Neuronal stem cell (in vitro differentiated cells): ENCODE measurements at regions not wholly inside any gene's neighbourhood (a gene's known extent, or its start where the extent isn't known, plus 50 kb on each side); places are given as distances from the start of the nearest gene placed in this dataset.
"Not testable (repeated sequence)": the region's sequence is repeated elsewhere in the genome, so short reads cannot be mapped to it uniquely, and the experiment has no call there.

Experiments
- DNase-seq: peaks from one replicate; pipeline ENCODE4 v3.0.0-alpha.2; 2013; ENCODE audit warnings: low spot score
- H2AFZ ChIP-seq: one replicate; pipeline ENCODE4 v1.6.1; 2013; ENCODE audit warnings: mild to moderate bottlenecking, low read length, inconsistent platforms
- H2AK5ac ChIP-seq: 2 replicates; pipeline ENCODE4 v1.6.1; 2013; ENCODE audit warnings: low read depth, mild to moderate bottlenecking, inconsistent platforms, low read length, moderate library complexity, mixed read lengths
- H2BK120ac ChIP-seq: 2 replicates; pipeline ENCODE4 v1.6.1; 2013; ENCODE audit warnings: low read depth, mild to moderate bottlenecking, inconsistent platforms, low read length, moderate library complexity, mixed read lengths
- H2BK12ac ChIP-seq: one replicate; pipeline ENCODE4 v1.6.1; 2013; ENCODE audit warnings: low read length, inconsistent platforms
- H2BK15ac ChIP-seq: 2 replicates; pipeline ENCODE4 v1.6.1; 2013; ENCODE audit warnings: mild to moderate bottlenecking, low read length, inconsistent platforms, mixed read lengths
- H2BK5ac ChIP-seq: one replicate; pipeline ENCODE4 v1.6.1; 2013; ENCODE audit warnings: inconsistent platforms, mild to moderate bottlenecking, low read length, moderate library complexity
- H3K14ac ChIP-seq: one replicate; pipeline ENCODE4 v1.6.1; 2013; ENCODE audit warnings: low read length, inconsistent platforms
- H3K18ac ChIP-seq: 2 replicates; pipeline ENCODE4 v1.6.1; 2013; ENCODE audit warnings: low read length, inconsistent platforms
- H3K23ac ChIP-seq: 2 replicates; pipeline ENCODE4 v1.6.1; 2013; ENCODE audit warnings: low read depth, mild to moderate bottlenecking, mixed read lengths, low read length, inconsistent platforms; ENCODE audit not compliant: poor library complexity
- H3K27ac ChIP-seq: replicated peaks from 3 replicates; pipeline ENCODE4 v1.5.1; 2013; ENCODE audit warnings: low read length, inconsistent platforms
- H3K27me3 ChIP-seq, 3 experiments: 2 replicates each; pipeline ENCODE4 v1.6.1; 2013; ENCODE audit warnings: low read length in 3 of 3, mild to moderate bottlenecking in 2 of 3, inconsistent platforms in 1 of 3, low read depth in 1 of 3, mixed read lengths in 1 of 3, moderate library complexity in 1 of 3; ENCODE audit not compliant: control insufficient read depth in 3 of 3, insufficient read depth in 3 of 3
- H3K36me3 ChIP-seq, 2 donors: replicated peaks in 1 of 2; 2 replicates each; pipeline ENCODE4 v1.6.1; 2013; ENCODE audit warnings: low read length in 2 of 2; ENCODE audit not compliant: control insufficient read depth in 2 of 2, insufficient read depth in 2 of 2
- H3K4ac ChIP-seq: 2 replicates; pipeline ENCODE4 v1.6.1; 2013; ENCODE audit warnings: inconsistent platforms, mild to moderate bottlenecking, low read length, moderate library complexity
- H3K4me1 ChIP-seq, 2 donors: 1 replicate in 1 of 2; 2 replicates in 1 of 2; pipeline ENCODE4 v1.6.1; 2013; ENCODE audit warnings: low read length in 2 of 2, low read depth in 1 of 2; ENCODE audit not compliant: control insufficient read depth in 2 of 2, insufficient read depth in 1 of 2
- H3K4me2 ChIP-seq: one replicate; pipeline ENCODE4 v1.6.1; 2013; ENCODE audit warnings: mild to moderate bottlenecking, low read length, inconsistent platforms; ENCODE audit not compliant: insufficient read depth, poor library complexity, severe bottlenecking
- H3K4me3 ChIP-seq, 2 donors: 2 replicates each; pipeline ENCODE4 v1.5.1; 2013; ENCODE audit warnings: low read length in 2 of 2, mild to moderate bottlenecking in 2 of 2, inconsistent platforms in 1 of 2, moderate library complexity in 1 of 2
- H3K79me1 ChIP-seq: one replicate; pipeline ENCODE4 v1.6.1; 2013; ENCODE audit warnings: low read depth, mild to moderate bottlenecking, inconsistent platforms, low read length, moderate library complexity
- H3K9ac ChIP-seq: one replicate; pipeline ENCODE4 v1.6.1; 2013; ENCODE audit warnings: mild to moderate bottlenecking, low read depth, low read length, inconsistent platforms; ENCODE audit not compliant: poor library complexity
- H3K9me3 ChIP-seq, 2 donors: replicated peaks in 1 of 2; 2 replicates each; pipeline versions ENCODE3 to v1.6.1; 2013; ENCODE audit warnings: low read length in 2 of 2, mild to moderate bottlenecking in 2 of 2, inconsistent platforms in 1 of 2, low read depth in 1 of 2, mixed read lengths in 1 of 2, moderate library complexity in 1 of 2; ENCODE audit not compliant: control insufficient read depth in 2 of 2, insufficient read depth in 1 of 2
- H4K8ac ChIP-seq: one replicate; pipeline ENCODE4 v1.6.1; 2013; ENCODE audit warnings: low read depth, mild to moderate bottlenecking, inconsistent platforms, low read length, moderate library complexity
- H4K91ac ChIP-seq: one replicate; pipeline ENCODE4 v1.6.1; 2013; ENCODE audit warnings: low read length, low read depth, mild to moderate bottlenecking, inconsistent platforms; ENCODE audit not compliant: poor library complexity
- WGBS, 2 donors: extraction: QIAGEN DNeasy Blood & Tissue Kit; methylation state at CpG; one replicate each; pipeline ENCODE4 v1.1.7; 2013; ENCODE audit warnings: missing lambda C conversion rate in 2 of 2, mixed read lengths in 1 of 2; ENCODE audit not compliant: insufficient read length in 2 of 2, insufficient replicate concordance in 1 of 2; ENCODE audit errors: extremely low coverage in 2 of 2; 5-methylcytosine and 5-hydroxymethylcytosine counted together

- H3K23ac ChIP-seq, H3K79me1 ChIP-seq, H3K4me1 ChIP-seq, H3K27ac ChIP-seq, H4K91ac ChIP-seq, H3K18ac ChIP-seq, H3K9ac ChIP-seq, H2BK12ac ChIP-seq, H3K27me3 ChIP-seq, H3K9me3 ChIP-seq, H2AK5ac ChIP-seq, H2AFZ ChIP-seq, H3K4ac ChIP-seq, H3K36me3 ChIP-seq, H2BK120ac ChIP-seq, H2BK5ac ChIP-seq, DNase-seq, H4K8ac ChIP-seq, H3K4me2 ChIP-seq, H3K4me3 ChIP-seq, H3K14ac ChIP-seq, H2BK15ac ChIP-seq: not testable (repeated sequence)
- WGBS, 2 donors: no CpG with 5 or more reads among the region's 6 CpGs
These were observed 668.6 kb downstream of the SUCLG1 start for GRCh38 chr2:83790467-83790866.

- not testable (repeated sequence) for H3K27ac ChIP-seq, H3K4me2 ChIP-seq, H3K79me1 ChIP-seq, H2BK12ac ChIP-seq, H3K4me1 ChIP-seq, H3K27me3 ChIP-seq, H3K4me3 ChIP-seq, H2AK5ac ChIP-seq, H2BK15ac ChIP-seq, H3K23ac ChIP-seq, H2BK5ac ChIP-seq, H2AFZ ChIP-seq, H3K14ac ChIP-seq, H2BK120ac ChIP-seq, H3K18ac ChIP-seq, DNase-seq, H4K8ac ChIP-seq, H4K91ac ChIP-seq, H3K9ac ChIP-seq, H3K9me3 ChIP-seq, H3K4ac ChIP-seq, H3K36me3 ChIP-seq
- WGBS, 2 donors: no CpG with 5 or more reads among the region's 2 CpGs
These were observed 669.4 kb downstream of the SUCLG1 start for GRCh38 chr2:83789674-83790073.

GRCh38 chr2:83788938-83789566, 670.0 kb downstream of the SUCLG1 start:
- not testable (repeated sequence) for H4K8ac ChIP-seq, H3K27ac ChIP-seq, H3K4me3 ChIP-seq, H3K27me3 ChIP-seq, DNase-seq, H2AK5ac ChIP-seq, H2AFZ ChIP-seq, H3K36me3 ChIP-seq, H3K23ac ChIP-seq, H2BK15ac ChIP-seq, H3K79me1 ChIP-seq, H4K91ac ChIP-seq, H3K4ac ChIP-seq, H3K18ac ChIP-seq, H3K9ac ChIP-seq, H3K14ac ChIP-seq, H2BK5ac ChIP-seq, H2BK12ac ChIP-seq, H2BK120ac ChIP-seq, H3K4me1 ChIP-seq, H3K4me2 ChIP-seq, H3K9me3 ChIP-seq
- WGBS, 2 donors: no CpG with 5 or more reads among the region's 9 CpGs

GRCh38 chr2:83787189-83787588, 671.9 kb downstream of the SUCLG1 start:
- no peak overlapping the region for H3K18ac ChIP-seq
- H2BK120ac ChIP-seq: no peak overlapping the region
- no CpG with 5 or more reads among the region's 1 CpG for WGBS, 2 donors
- no peak overlapping the region for H4K91ac ChIP-seq
- H3K9ac ChIP-seq: no peak overlapping the region
- no peak overlapping the region for H2AK5ac ChIP-seq
- no peak overlapping the region for H3K27ac ChIP-seq
- no peaks in the 10 kb centered on the region for H3K9me3 ChIP-seq
- H3K4me2 ChIP-seq: no peak overlapping the region
- no peaks in the 10 kb centered on the region for H3K27me3 ChIP-seq
- H2BK5ac ChIP-seq: no peak overlapping the region
- no peak overlapping the region for H3K14ac ChIP-seq
- H2AFZ ChIP-seq: no peak overlapping the region
- no peak overlapping the region for H4K8ac ChIP-seq
- H2BK12ac ChIP-seq: no peak overlapping the region
- H2BK15ac ChIP-seq: no peak overlapping the region
- no peak overlapping the region for H3K4ac ChIP-seq
- no peak overlapping the region for H3K23ac ChIP-seq
- H3K36me3 ChIP-seq: no peaks in the 10 kb centered on the region
- no peaks in the 10 kb centered on the region for H3K79me1 ChIP-seq
- no peak for DNase-seq
- no peak overlapping the region for H3K4me3 ChIP-seq
- peaks cover 0 to 1% of the 10 kb centered on the region in 2 donors for H3K4me1 ChIP-seq
